GM19452 (cell line): ENCODE measurements at regions not wholly inside any gene's neighbourhood (a gene's known extent, or its start where the extent isn't known, plus 50 kb on each side); places are given as distances from the start of the nearest gene placed in this dataset.
"Not testable (repeated sequence)": the region's sequence is repeated elsewhere in the genome, so short reads cannot be mapped to it uniquely, and the experiment has no call there.

ENCODE experiments used
- ATAC-seq: cut with Tn5 transposase; IDR thresholded peaks from one replicate; pipeline ENCODE4 v1.9.1; 2021; ENCODE audit not compliant: unreplicated experiment

DNA sequence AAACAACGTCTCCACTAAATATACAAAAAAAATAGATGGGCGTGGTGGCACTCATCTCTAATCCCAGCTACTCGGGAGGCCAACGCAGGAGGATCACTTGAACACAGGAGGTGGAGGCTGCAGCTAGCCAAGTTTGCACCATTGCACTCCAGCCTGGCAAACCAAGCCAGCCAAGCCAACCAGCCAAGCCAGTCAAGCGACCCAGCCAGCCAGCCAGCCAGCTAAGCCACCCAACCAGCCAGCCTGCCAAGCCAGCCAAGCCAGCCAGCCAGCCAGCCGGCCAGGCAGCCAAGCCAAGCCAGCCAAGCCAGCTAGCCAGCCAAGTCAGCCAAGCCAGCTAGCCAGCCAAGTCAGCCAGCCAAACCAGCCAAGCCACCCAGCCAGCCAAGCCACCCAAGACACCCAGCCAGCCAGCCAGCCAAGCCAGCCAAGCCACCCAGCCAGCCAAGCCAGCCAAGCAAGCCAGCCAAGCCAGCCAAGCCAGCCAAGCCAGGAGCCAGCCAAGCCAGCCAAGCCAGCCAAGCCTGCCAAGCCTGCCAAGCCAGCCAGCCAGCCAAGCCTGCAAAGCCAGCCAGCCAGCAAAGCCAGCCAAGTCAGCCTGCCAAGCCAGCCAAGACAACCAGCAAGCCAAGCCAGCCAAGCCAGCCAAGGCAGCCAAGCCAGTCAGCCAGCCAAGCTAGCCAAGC lies 342.2 kb upstream of the PLGLB2 start:
- not testable (repeated sequence) for ATAC-seq

DNA sequence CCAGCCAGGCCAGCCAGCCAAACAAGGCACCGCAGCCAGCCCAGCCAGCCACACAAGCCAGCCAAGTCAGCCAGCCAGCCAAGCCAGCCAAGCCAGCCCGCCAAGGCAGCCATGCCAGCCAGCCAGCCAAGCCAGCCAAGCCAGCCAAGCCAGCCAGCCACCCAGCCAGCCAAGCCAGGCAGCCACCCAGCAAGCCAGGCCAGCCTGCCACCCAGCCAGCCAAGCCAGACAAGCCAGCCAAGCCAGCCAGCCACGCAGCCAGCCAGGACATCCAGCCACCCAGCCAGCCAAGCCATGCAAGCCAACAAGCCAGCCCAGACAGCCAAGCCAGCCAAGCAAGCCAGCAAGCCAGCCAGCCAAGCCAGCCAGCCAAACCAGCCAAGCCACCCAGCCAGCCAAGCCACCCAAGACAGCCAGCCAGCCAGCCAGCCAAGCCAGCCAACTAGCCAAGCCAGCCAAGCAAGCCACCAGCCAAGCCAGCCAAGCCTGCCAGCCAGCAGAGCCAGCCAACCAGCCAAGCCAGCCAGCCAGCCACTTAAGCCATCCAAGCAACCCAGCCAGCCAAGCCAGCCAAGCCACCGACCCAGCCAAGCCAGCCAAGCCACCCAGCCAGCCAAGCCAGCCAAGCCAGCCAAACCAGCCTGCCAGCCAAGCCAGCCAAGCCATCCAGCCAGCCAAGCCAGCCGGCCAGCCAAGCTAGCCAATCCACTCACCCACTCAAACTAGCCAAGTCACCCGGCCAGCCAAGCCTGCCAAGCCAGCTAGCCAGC lies 341.3 kb upstream of the PLGLB2 start:
- ATAC-seq = not testable (repeated sequence)

DNA sequence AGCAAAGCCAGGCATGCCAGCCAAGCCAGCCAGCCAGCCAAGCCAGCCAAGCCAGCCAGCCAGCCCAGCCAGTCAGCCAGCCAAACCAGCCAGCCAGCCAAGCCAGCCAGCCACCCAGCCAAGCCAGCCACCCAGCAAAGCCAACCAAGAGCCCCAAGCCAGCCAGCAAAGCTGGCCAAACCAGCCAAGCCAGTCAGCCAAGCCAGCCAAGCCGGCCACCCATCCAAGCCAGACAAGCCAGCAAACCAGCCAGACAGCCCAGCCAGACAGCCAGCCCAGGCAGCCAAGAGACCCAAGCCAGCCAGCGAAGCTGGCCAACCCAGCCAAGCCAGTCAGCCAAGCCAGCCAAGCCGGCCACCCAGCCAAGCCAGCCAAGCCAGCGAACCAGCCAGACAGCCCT lies 338.3 kb upstream of the PLGLB2 start:
- not testable (repeated sequence) for ATAC-seq

DNA sequence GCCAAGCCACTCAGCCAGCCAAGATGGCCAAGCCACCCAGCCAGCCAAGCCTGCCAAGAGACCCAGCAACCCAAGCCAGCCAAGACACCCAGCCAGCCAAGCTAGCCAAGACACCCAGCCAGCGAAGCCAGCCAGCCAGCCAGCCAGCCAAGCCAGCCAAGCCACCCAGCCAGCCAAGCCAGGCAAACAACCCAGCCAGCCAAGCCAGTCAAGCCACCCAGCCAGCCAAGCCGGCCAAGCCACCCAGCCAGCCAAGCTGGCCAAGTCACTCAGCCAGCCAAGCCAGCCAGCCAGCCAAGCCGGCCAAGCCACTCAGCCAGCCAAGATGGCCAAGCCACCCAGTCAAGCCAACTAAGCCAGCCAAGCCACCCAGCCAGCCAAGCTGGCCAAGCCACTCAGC lies 337.5 kb upstream of the PLGLB2 start:
- not testable (repeated sequence) for ATAC-seq

DNA sequence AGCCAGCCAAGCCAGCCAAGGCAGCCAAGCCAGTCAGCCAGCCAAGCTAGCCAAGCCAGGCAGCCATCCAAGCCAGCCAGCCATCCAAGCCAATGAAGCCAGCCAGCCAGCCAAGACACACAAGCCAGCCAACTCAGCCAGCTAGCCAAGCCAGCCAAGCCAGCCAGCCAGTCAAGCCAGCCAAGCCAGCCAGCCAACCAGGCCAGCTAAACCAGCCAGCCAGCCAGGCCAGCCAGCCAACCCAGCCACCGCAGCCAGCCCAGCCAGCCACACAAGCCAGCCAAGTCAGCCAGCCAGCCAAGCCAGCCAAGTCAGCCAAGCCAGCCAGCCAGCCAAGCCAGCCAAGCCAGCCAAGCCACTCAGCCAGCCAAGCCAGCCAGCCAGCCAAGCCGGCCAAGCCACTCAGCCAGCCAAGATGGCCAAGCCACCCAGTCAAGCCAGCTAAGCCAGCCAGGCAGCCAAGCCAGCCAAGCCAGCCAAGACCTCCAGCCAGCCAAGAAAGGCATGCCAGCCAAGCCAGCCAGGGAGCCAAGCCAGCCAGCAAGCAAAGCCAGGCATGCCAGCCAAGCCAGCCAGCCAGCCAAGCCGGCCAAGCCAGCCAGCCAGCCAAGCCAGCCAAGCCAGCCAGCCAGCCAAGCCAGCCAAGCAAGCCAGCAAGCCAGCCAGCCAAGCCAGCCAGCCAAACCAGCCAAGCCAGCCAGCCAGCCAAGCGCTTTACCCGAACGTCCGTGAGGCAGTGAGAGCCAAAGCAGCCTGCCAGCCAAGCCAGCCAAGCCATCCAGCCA lies 335.7 kb upstream of the PLGLB2 start:
- not testable (repeated sequence) for ATAC-seq

DNA sequence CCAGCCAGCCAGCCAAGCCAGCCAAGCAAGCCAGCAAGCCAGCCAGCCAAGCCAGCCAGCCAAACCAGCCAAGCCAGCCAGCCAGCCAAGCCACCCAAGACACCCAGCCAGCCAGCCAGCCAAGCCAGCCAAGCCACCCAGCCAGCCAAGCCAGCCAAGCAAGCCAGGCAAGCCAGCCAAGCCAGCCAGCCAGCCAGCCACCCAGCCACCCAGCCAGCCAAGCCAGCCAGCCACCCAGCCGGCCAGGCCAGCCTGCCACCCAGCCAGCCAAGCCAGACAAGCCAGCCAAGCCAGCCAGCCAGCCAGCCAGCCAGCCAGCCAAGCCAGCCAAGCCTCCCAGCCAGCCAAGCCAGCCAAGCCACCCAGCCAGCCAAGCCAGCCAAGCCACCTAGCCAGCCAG lies 333.6 kb upstream of the PLGLB2 start:
- ATAC-seq = not testable (repeated sequence)

DNA sequence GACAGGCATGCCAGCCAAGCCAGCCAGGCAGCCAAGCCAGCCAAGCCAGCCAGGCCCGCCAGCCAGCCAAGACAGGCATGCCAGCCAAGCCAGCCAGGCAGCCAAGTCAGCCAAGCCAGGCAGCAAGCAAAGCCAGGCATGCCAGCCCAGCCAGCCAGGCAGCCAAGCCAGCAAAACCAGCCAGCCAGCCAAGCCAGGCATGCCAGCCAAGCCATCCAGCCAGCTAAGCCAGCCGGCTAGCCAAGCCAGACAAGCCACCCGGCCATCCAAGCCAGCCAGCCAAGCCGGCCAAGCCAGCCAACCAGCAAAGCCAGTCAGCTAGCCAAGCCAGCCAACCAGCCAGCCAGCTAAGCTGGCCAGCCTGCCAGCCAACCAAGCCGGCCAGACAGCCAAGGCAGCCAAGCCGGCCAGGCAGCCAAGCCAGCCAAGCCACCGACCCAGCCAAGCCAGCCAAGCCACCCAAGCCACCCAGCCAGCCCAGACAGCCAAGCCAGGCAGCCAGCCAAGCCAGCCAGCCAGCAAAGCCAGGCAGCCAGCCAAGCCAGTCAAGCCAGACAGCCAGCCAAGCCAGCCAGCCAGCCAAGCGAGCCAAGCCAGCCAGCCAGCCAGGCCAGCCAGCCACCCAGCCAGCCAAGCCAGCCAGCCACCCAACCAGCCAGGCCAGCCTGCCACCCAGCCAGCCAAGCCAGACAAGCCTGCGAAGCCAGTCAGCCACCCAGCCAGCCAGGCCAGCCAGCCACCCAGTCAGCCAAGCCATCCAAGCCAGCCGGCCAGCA lies 332.9 kb upstream of the PLGLB2 start:
- not testable (repeated sequence) for ATAC-seq

DNA sequence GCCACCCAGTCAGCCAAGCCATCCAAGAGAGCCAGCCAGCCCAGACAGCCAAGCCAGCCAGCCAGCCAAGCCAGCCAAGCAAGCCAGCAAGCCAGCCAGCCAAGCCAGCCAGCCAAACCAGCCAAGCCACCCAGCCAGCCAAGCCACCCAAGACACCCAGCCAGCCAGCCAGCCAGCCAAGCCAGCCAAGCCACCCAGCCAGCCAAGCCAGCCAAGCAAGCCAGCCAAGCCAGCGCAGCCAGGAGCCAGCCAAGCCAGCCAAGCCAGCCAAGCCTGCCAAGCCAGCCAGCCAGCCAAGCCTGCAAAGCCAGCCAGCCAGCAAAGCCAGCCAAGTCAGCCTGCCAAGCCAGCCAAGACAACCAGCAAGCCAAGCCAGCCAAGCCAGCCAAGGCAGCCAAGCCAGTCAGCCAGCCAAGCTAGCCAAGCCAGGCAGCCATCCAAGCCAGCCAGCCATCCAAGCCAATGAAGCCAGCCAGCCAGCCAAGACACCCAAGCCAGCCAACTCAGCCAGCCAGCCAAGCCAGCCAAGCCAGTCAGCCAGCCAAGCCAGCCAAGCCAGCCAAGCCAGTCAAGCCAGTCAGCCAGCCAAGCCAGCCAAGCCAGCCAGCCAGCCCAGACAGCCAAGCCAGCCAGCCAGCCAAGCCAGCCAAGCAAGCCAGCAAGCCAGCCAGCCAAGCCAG lies 332.2 kb upstream of the PLGLB2 start:
- ATAC-seq = not testable (repeated sequence)

DNA sequence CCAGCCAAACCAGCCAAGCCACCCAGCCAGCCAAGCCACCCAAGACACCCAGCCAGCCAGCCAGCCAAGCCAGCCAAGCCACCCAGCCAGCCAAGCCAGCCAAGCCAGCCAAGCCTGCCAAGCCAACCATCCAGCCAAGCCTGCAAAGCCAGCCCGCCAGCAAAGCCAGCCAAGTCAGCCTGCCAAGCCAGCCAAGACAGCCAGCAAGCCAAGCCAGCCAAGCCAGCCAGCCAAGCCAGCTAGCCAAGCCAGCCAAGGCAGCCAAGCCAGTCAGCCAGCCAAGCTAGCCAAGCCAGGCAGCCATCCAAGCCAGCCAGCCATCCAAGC lies 331.7 kb upstream of the PLGLB2 start:
- ATAC-seq = not testable (repeated sequence)

DNA sequence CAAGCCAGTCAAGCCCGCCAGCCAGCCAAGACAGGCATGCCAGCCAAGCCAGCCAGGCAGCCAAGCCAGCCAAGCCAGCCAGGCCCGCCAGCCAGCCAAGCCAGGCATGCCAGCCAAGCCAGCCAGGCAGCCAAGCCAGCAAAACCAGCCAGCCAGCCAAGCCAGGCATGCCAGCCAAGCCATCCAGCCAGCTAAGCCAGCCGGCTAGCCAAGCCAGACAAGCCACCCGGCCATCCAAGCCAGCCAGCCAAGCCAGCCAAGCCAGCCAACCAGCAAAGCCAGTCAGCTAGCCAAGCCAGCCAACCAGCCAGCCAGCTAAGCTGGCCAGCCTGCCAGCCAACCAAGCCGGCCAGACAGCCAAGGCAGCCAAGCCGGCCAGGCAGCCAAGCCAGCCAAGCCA lies 330.7 kb upstream of the PLGLB2 start:
- ATAC-seq = not testable (repeated sequence)

DNA sequence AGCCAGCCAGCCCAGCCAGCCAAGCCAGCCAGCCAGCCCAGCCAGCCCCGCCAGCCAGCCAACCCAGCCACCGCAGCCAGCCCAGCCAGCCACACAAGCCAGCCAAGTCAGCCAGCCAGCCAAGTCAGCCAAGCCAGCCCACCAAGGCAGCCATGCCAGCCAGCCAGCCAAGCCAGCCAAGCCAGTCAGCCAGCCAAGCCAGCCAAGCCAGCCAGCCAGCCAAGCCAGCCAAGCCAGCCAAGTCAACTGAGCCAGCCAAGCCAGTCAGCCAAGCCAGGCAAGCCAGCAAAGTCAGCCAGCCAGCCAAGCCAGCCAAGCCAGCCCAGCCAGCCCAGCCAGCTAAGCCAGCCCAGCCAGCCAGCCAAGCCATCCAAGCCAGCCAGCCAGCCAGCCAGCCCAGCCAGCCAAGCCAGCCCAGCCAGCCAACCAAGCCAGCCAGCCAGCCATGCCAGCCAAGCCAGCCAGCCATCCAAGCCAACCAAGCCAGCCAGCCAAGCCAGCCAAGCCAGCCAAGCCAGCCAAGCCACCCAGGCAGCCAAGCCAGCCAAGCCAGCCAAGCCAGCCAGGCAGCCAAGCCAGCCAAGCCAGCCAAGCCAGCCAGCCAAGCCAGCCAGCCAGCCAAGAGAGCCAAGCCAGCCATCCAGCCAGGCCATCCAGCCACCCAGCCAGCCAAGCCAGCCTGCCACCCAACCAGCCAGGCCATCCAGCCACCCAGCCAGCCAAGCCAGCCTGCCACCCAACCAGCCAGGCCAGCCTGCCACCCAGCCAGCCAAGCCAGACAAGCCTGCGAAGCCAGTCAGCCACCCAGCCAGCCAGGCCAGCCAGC lies 329.9 kb upstream of the PLGLB2 start:
- not testable (repeated sequence) for ATAC-seq

DNA sequence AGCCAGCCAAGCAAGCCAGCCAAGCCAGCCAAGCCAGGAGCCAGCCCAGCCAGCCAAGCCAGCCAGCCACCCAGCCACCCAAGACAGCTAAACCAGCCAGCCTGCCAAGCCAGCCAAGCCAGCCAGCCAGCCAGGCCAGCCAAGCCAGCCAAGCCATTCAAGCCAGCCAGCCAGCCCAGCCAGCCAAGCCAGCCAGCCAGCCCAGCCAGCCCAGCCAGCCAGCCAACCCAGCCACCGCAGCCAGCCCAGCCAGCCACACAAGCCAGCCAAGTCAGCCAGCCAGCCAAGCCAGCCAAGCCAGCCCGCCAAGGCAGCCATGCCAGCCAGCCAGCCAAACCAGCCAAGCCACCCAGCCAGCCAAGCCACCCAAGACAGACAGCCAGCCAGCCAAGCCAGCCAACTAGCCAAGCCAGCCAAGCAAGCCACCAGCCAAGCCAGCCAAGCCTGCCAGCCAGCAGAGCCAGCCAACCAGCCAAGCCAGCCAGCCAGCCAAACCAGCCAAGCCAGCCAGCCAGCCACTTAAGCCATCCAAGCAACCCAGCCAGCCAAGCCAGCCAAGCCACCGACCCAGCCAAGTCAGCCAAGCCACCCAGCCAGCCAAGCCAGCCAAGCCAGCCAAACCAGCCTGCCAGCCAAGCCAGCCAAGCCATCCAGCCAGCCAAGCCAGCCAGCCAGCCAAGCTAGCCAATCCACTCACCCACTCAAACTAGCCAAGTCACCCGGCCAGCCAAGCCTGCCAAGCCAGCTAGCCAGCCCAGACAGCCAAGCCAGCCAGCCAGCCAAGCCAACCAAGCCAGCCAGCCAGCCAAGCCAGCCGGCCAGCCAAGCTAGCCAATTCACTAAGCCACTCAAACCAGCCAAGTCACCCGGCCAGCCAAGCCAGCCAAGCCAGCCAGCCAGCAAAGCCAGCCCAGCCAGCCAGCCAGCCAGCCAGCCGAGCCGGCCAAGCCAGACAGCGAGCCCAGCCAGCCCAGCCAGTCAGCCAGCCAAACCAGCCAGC lies 328.8 kb upstream of the PLGLB2 start:
- not testable (repeated sequence) for ATAC-seq

DNA sequence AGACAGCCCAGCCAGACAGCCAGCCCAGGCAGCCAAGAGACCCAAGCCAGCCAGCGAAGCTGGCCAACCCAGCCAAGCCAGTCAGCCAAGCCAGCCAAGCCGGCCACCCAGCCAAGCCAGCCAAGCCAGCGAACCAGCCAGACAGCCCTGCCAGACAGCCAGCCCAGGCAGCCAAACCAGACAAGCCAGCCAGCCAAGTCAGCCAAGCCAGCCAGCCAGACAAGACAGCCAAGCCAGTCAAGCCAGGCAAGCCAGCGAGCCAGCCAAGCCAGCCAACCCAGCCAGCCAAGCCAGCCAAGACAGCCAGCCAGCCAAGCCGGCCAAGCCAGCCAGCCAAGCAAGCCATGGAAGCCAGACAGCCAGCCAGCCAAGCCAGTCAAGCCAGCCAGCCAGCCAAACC lies 327.9 kb upstream of the PLGLB2 start:
- not testable (repeated sequence) for ATAC-seq

DNA sequence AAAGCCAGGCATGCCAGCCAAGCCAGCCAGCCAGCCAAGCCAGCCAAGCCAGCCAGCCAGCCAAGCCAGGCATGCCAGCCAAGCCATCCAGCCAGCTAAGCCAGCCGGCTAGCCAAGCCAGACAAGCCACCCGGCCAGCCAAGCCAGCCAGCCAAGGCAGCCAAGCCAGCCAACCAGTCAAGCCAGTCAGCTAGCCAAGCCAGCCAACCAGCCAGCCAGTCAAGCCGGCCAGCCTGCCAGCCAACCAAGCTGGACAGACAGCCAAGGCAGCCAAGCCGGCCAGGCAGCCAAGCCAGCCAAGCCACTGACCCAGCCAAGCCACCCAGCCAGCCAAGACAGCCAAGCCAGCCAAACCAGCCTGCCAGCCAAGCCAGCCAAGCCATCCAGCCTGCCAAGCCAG lies 326.9 kb upstream of the PLGLB2 start:
- ATAC-seq = not testable (repeated sequence)

DNA sequence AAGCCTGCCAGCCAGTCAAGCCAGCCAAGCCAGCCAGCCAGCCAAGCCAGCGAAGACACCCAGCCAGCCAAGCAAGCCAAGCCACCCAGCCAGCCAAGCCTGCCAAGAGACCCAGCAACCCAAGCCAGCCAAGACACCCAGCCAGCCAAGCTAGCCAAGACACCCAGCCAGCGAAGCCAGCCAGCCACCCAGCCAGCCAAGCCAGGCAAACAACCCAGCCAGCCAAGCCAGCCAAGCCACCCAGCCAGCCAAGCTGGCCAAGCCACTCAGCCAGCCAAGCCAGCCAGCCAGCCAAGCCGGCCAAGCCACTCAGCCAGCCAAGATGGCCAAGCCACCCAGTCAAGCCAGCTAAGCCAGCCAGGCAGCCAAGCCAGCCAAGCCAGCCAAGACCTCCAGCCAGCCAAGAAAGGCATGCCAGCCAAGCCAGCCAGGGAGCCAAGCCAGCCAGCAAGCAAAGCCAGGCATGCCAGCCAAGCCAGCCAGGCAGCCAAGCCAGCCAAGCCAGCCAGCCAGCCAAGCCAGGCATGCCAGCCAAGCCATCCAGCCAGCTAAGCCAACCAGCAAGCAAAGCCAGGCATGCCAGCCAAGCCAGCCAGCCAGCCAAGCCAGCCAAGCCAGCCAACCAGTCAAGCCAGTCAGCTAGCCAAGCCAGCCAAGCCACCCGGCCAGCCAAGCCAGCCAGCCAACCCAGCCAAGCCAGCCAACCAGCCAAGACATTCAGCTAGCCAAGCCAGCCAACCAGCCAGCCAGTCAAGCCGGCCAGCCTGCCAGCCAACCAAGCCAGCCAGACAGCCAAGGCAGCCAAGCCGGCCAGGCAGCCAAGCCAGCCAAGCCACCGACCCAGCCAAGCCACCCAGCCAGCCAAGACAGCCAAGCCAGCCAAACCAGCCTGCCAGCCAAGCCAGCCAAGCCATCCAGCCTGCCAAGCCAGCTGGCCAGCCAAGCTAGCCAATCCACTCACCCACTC lies 323.8 kb upstream of the PLGLB2 start:
- ATAC-seq = not testable (repeated sequence)

DNA sequence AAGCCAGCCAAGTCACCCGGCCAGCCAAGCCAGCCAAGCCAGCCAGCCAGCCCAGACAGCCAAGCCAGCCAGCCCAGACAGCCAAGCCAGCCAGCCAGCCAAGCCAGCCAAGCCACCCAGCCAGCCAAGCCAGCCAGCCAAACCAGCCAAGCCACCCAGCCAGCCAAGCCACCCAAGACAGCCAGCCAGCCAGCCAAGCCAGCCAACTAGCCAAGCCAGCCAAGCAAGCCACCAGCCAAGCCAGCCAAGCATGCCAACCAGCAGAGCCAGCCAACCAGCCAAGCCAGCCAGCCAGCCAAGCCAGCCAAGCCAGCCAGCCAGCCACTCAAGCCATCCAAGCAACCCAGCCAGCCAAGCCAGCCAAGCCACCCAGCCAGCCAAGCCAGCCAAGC lies 323.1 kb upstream of the PLGLB2 start:
- ATAC-seq = not testable (repeated sequence)

DNA sequence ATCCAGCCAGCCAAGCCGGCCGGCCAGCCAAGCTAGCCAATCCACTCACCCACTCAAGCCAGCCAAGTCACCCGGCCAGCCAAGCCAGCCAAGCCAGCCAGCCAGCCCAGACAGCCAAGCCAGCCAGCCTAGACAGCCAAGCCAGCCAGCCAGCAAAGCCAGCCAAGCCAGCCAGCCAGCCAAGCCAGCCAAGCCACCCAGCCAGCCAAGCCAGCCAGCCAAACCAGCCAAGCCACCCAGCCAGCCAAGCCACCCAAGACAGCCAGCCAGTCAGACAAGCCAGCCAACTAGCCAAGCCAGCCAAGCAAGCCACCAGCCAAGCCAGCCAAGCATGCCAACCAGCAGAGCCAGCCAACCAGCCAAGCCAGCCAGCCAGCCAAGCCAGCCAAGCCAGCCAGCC lies 322.7 kb upstream of the PLGLB2 start:
- not testable (repeated sequence) for ATAC-seq
